Pancreas (tissue), 10 donors: ENCODE measurements at regions not wholly inside any gene's neighbourhood (a gene's known extent, or its start where the extent isn't known, plus 50 kb on each side); places are given as distances from the start of the nearest gene placed in this dataset.
"Not testable (repeated sequence)": the region's sequence is repeated elsewhere in the genome, so short reads cannot be mapped to it uniquely, and the experiment has no call there.

Source experiments
- ATAC-seq, 4 donors: fragments of 200-7000 bp; cut with Tn5 transposase; one replicate each; pipeline versions ENCODE4 v1.8.0 to v1.9.1; 2020; ENCODE audit warnings: mild to moderate bottlenecking in 4 of 4, moderate library complexity in 4 of 4
- DNase-seq, 6 donors: peaks; one replicate each; pipeline ENCODE4 v3.0.0-alpha.2; 2020
- FAIRE-seq: peaks from 2 replicates; lab custom pipeline; 2012; peaks lifted over from hg19 to GRCh38; lab: Jason Lieb, UNC
- H3K27ac ChIP-seq, 4 donors: fragments of 200-600 bp; sonication (generic); 1 replicate in 3 of 4; 2 replicates in 1 of 4; pipeline versions ENCODE4 v1.5.0 to v1.8.0; 2020
- H3K27me3 ChIP-seq, 4 donors: fragments of 200-600 bp; one replicate each; pipeline ENCODE4 v1.8.0; 2021
- H3K36me3 ChIP-seq, 3 donors: fragments of 200-600 bp; sonication (generic) in 1 of 3; one replicate each; pipeline versions ENCODE4 v1.5.0 to v1.8.0; 2020 to 2021
- H3K4me1 ChIP-seq, 3 donors: fragments of 200-600 bp; one replicate each; pipeline ENCODE4 v1.8.0; 2021
- H3K4me3 ChIP-seq, 4 donors: fragments of 200-600 bp; sonication (generic) in 2 of 4; one replicate each; pipeline versions ENCODE4 v1.5.0 to v1.8.0; 2020 to 2021
- H3K9me3 ChIP-seq, 4 donors: fragments of 200-600 bp; one replicate each; pipeline ENCODE4 v1.8.0; 2021
- WGBS, 2 donors: extraction: QIAGEN DNeasy Blood & Tissue Kit; methylation state at CpG; one replicate each; pipeline ENCODE4 v1.1.7; 2013; 5-methylcytosine and 5-hydroxymethylcytosine counted together
- intact Hi-C, 3 donors: fragments of 100-400 bp; cut with DNase I; formaldehyde crosslinking; loops; one replicate each; pipeline versions ENCODE4 v1.11.1 to v1.14.2; 2022
- TF ChIP-seq, protein P1 (sequence below), 4 donors: fragments of 200-600 bp; sonication (generic) in 3 of 4; IDR thresholded peaks; one replicate each; pipeline versions ENCODE4 v1.5.0 to v1.8.0; 2021; ENCODE audit warnings: antibody characterized with exemption in 4 of 4
- donor health status: healthy with polysubstance abuse.
- donor health status: DM: no; HTN: no; CAD: no; lungs with moderate emphysema.
- donor health status: DM: no; HTN: no; CAD: no.
- donor health status: control.
- donor health status: control.
- donor health status: Bipolar disorder and iron deficiency.
- donor health status: DM: yes; HTN: yes; CAD: no.
- donor health status: DM: no; HTN: no; CAD: no.
- donor health status: DM: no; HTN: no; CAD: no.
- donor health status: DM: yes; HTN: yes; CAD: no.

DNA sequence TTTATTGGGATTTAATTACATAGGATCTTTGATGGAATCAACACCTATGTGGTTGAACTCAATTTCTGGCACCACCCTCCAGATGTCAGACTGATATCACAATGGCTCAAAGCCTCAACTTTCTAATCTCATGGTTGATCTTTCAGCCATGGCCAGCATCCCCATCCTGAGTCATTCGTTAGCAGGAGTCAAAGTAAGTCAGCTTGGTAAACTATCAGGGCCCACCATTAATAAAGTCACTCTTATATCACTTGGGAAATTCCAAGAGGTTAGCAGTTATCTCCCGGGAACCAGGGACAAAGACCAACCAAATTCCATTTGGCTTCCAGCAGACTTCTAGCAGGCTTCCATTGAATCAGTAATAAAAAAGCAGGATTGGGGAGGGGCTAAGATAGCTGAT is 50.7 kb upstream of the TNFSF4 start:
- ATAC-seq (no peak), DNase-seq (no peak), FAIRE-seq (no peak)
- 86% methylated on average over 2 of the region's 2 CpGs for WGBS, 2 donors
- H3K4me1 ChIP-seq: no peaks in the 10 kb centered on the region
- no peak overlapping the region for H3K27ac ChIP-seq
- intact Hi-C loops: no loop called here
- TF ChIP-seq, protein P1, sequence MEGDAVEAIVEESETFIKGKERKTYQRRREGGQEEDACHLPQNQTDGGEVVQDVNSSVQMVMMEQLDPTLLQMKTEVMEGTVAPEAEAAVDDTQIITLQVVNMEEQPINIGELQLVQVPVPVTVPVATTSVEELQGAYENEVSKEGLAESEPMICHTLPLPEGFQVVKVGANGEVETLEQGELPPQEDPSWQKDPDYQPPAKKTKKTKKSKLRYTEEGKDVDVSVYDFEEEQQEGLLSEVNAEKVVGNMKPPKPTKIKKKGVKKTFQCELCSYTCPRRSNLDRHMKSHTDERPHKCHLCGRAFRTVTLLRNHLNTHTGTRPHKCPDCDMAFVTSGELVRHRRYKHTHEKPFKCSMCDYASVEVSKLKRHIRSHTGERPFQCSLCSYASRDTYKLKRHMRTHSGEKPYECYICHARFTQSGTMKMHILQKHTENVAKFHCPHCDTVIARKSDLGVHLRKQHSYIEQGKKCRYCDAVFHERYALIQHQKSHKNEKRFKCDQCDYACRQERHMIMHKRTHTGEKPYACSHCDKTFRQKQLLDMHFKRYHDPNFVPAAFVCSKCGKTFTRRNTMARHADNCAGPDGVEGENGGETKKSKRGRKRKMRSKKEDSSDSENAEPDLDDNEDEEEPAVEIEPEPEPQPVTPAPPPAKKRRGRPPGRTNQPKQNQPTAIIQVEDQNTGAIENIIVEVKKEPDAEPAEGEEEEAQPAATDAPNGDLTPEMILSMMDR (IDR thresholded peaks at IDR 0.05): no peak
- H3K36me3 ChIP-seq: no peaks in the 10 kb centered on the region
- no peaks in the 10 kb centered on the region for H3K27me3 ChIP-seq
- H3K9me3 ChIP-seq: no peaks in the 10 kb centered on the region
- no peak overlapping the region for H3K4me3 ChIP-seq

DNA sequence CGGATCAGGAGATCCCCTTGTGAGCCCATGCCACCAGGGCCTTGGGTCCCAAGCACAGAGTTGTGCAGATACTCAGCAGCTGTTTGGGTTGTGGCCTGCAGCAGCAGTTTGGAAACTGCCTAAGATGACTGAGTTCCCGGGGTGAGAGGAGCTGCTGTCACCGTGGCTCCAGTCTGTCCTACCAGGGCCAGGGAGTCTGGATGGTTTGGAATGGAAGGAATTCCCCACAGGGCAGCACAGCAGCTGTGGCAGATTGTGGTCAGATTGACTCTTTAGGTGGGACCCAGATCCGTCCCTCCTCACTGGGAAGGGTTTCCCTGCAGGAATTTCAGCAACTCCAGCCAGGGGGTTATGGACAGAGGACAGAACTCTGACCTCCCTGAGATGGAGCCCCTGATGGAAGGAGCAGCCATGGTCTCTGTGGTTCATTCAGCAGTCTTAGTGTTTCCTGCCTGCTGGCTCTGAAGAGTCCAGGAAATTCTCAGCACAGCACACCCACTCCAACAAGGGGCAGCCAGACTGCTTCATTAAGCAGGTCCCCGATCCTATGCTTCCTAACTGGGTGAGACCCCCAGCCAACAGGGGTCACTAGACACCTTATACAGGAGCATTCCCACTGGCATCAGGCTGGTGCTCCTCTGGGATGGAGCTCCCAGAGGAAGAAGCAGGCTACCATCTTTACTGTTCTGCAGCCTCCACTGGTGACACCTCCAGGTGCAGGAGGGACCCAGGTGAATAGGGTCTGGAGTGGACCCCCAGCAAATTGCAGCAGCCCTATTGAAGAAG is 51.5 kb upstream of the TNFSF4 start:
- Histone ChIP-seq H3K4me3 (no peak overlapping the region), H3K36me3 (no peaks in the 10 kb centered on the region), H3K27me3 (no peaks in the 10 kb centered on the region), H3K9me3 (no peaks in the 10 kb centered on the region), H3K4me1 (no peaks in the 10 kb centered on the region), H3K27ac (no peak overlapping the region)
- WGBS, 2 donors: 86% methylated on average over 5 of the region's 5 CpGs
- TF ChIP-seq, protein P1 (IDR thresholded peaks at IDR 0.05): no peak
- no peak for DNase-seq
- no peak for FAIRE-seq
- intact Hi-C loops: no loop called here
- no peak for ATAC-seq

DNA sequence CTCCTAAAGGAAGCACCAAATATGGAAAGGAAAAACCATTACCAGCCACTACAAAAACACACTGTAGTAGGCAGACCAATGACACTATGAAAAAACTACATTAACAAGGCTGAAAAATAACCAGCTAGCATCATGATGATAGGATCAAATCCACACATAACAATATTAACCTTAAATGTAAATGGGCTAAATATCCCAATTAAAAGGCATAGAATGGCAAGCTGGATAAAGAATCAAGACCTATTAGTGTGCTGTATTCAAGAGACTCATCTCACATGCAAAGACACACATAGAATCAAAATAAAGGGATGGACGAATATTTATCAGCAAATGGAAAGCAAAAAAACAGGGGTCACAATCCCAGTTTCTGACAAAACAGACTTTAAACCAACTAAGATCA is 53.2 kb upstream of the TNFSF4 start:
- not testable (repeated sequence) for H3K9me3 ChIP-seq

DNA sequence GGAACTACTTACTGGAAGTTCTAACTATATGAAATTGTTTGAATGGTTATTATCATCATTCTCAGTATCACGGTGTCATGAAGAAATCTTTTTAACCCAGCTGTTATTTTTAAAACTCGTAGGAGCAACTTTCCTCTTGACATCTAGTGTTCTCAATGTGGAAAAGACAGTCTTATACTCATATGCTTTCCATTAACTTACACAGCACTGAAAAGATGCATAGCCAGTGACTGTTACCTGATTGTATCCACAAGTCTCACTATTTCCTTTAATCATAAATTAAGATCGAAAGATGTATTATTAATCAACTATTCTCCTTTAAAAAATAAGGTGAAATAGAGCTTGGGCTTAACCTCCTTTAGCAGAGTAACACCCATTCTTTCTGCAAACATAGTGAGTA is 59.7 kb upstream of the TNFSF4 start:
- 69 to 70% methylated on average over 3 of the region's 3 CpGs for WGBS, 2 donors
- ATAC-seq (no peak), FAIRE-seq (no peak), DNase-seq (no peak)
- no peaks in the 10 kb centered on the region for H3K9me3 ChIP-seq
- H3K4me1 ChIP-seq: no peaks in the 10 kb centered on the region
- no peaks in the 10 kb centered on the region for H3K27me3 ChIP-seq
- intact Hi-C loops: no loop called here
- TF ChIP-seq, protein P1 (IDR thresholded peaks at IDR 0.05): no peak
- H3K27ac ChIP-seq: no peak overlapping the region
- no peak overlapping the region for H3K4me3 ChIP-seq
- no peaks in the 10 kb centered on the region for H3K36me3 ChIP-seq

More for the DNA sequence above, 53.2 kb upstream of the TNFSF4 start:
- H3K4me3 ChIP-seq, H3K27ac ChIP-seq, H3K4me1 ChIP-seq, FAIRE-seq, H3K36me3 ChIP-seq, ATAC-seq, intact Hi-C loops, DNase-seq, H3K27me3 ChIP-seq: not testable (repeated sequence)
- 74 to 81% methylated on average over 1 of the region's 1 CpG for WGBS, 2 donors

DNA sequence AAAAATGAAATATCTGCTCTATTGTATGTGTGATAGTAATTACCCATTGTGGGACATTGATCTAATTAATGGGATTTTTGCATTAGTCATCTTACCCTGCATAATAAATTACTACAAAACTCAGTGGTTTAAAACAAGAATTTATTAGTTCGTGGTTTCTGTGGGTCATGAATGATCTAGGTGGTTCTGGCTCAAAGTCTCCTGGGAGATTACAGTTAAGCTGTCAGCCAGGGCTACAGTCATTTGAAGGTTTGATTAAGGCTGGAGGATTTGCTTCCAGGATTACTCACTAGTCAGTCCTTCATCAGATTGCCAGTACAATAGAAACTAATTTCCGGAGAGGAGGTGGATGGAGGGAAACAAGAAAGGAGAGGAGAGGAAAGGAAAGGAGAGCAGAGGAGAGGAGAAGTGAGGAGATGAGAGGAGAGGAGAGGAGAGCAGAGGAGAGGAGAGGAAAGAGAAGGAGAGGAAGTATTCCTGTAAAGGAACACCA is 60.4 kb upstream of the TNFSF4 start:
- H3K36me3 ChIP-seq: no peaks in the 10 kb centered on the region
- 77 to 78% methylated on average over 2 of the region's 2 CpGs for WGBS, 2 donors
- intact Hi-C loops: no loop called here
- no peak for FAIRE-seq
- no peak for DNase-seq
- TF ChIP-seq, protein P1 (IDR thresholded peaks at IDR 0.05): no peak
- H3K27ac ChIP-seq: no peak overlapping the region
- ATAC-seq: no peak
- H3K27me3 ChIP-seq: no peaks in the 10 kb centered on the region
- H3K9me3 ChIP-seq: no peaks in the 10 kb centered on the region
- H3K4me3 ChIP-seq: no peak overlapping the region
- H3K4me1 ChIP-seq: no peaks in the 10 kb centered on the region
